IMR-90 (cell line): ENCODE measurements at regions not wholly inside any gene's neighbourhood (a gene's known extent, or its start where the extent isn't known, plus 50 kb on each side); places are given as distances from the start of the nearest gene placed in this dataset.

Source experiments
- ATAC-seq: fragments of 200-7000 bp; cut with Tn5 transposase; 2 replicates; pipeline ENCODE4 v1.9.1; 2020; ENCODE audit warnings: low read depth, mild to moderate bottlenecking, moderate library complexity
- BruUV-seq: library from RNA; stranded (reverse); fragments of 400-500 nt; replicated peaks from 2 replicates; lab custom pipeline; 2021; lab: Mats Ljungman, UMichigan
- CTCF ChIA-PET: fragments of 300-600 bp; formaldehyde crosslinking; extraction: SDS; loops from one replicate; lab custom pipeline; 2021; ENCODE audit warnings: antibody characterized with exemption; lab: Yijun Ruan, JAX
- POLR2A ChIA-PET: fragments of 300-600 bp; sonication (Branson Sonifier 250); formaldehyde crosslinking; loops from one replicate; lab custom pipeline; 2022; ENCODE audit warnings: antibody characterized with exemption; ENCODE audit not compliant: unreplicated experiment; lab: Charles Lee
- DNase-seq: peaks from one replicate; pipeline ENCODE4 v3.0.0; 2013
- H2AFZ ChIP-seq: replicated peaks from 2 replicates; pipeline ENCODE3; 2013; ENCODE audit warnings: low read length, mild to moderate bottlenecking; ENCODE audit not compliant: poor library complexity
- H2AK5ac ChIP-seq: 2 replicates; pipeline ENCODE4 v1.6.1; 2013; ENCODE audit warnings: low read depth, low read length, inconsistent platforms
- H2AK9ac ChIP-seq: replicated peaks from 2 replicates; pipeline ENCODE3; 2013; ENCODE audit warnings: mild to moderate bottlenecking, low read depth, low read length, moderate library complexity; ENCODE audit not compliant: poor library complexity
- H2BK120ac ChIP-seq: 2 replicates; pipeline ENCODE4 v1.6.1; 2013; ENCODE audit warnings: low read depth, low read length, inconsistent platforms
- H2BK15ac ChIP-seq: 3 replicates; pipeline ENCODE4 v1.6.1; 2013; ENCODE audit warnings: low read depth, low read length, inconsistent platforms
- H2BK20ac ChIP-seq: 2 replicates; pipeline ENCODE4 v1.6.1; 2013; ENCODE audit warnings: low read depth, mild to moderate bottlenecking, inconsistent platforms, low read length, moderate library complexity
- H2BK5ac ChIP-seq: 2 replicates; pipeline ENCODE4 v1.6.1; 2013; ENCODE audit warnings: mild to moderate bottlenecking, low read depth, low read length, inconsistent platforms; ENCODE audit not compliant: poor library complexity, severe bottlenecking
- H3K14ac ChIP-seq: replicated peaks from 2 replicates; pipeline ENCODE4 v1.6.1; 2013; ENCODE audit warnings: low read depth, low read length, inconsistent platforms
- H3K18ac ChIP-seq: 2 replicates; pipeline ENCODE4 v1.6.1; 2013; ENCODE audit warnings: low read depth, low read length, control low read depth
- H3K23ac ChIP-seq: 2 replicates; pipeline ENCODE4 v1.6.1; 2013; ENCODE audit warnings: low read depth, low read length, inconsistent platforms
- H3K27ac ChIP-seq: 2 replicates; pipeline ENCODE4 v1.5.1; 2013; ENCODE audit warnings: mild to moderate bottlenecking, control low read depth, low read length; ENCODE audit not compliant: insufficient read depth
- H3K27me3 ChIP-seq: 2 replicates; pipeline ENCODE4 v1.6.1; 2013; ENCODE audit warnings: low read length; ENCODE audit not compliant: control insufficient read depth, insufficient read depth
- H3K36me3 ChIP-seq: 2 replicates; pipeline ENCODE4 v1.6.1; 2013; ENCODE audit warnings: low read length, mixed read lengths; ENCODE audit not compliant: control insufficient read depth, insufficient read depth
- H3K4ac ChIP-seq: 2 replicates; pipeline ENCODE4 v1.6.1; 2013; ENCODE audit warnings: low read depth, low read length, inconsistent platforms
- H3K4me1 ChIP-seq: 2 replicates; pipeline ENCODE4 v1.6.1; 2013; ENCODE audit warnings: low read length, mixed read lengths; ENCODE audit not compliant: control insufficient read depth, insufficient read depth
- H3K4me2 ChIP-seq: 2 replicates; pipeline ENCODE4 v1.6.1; 2013; ENCODE audit warnings: low read depth, mild to moderate bottlenecking, control low read depth, low read length, moderate library complexity
- H3K4me3 ChIP-seq: 2 replicates; pipeline ENCODE4 v1.5.1; 2013; ENCODE audit warnings: low read depth, mild to moderate bottlenecking, control low read depth, low read length, moderate library complexity; ENCODE audit not compliant: insufficient read depth
- H3K56ac ChIP-seq: 2 replicates; pipeline ENCODE4 v1.6.1; 2013; ENCODE audit warnings: low read length, inconsistent platforms; ENCODE audit not compliant: insufficient read depth; ENCODE audit errors: extremely low read depth
- H3K79me1 ChIP-seq, 2 experiments: 2 replicates each; pipeline ENCODE4 v1.6.1; 2013; ENCODE audit warnings: low read length in 2 of 2, inconsistent platforms in 1 of 2, low read depth in 1 of 2
- H3K9ac ChIP-seq: 2 replicates; pipeline ENCODE4 v1.6.1; 2013; ENCODE audit warnings: low read depth, low read length, control low read depth
- H3K9me1 ChIP-seq: 2 replicates; pipeline ENCODE4 v1.6.1; 2013; ENCODE audit warnings: low read length, inconsistent platforms; ENCODE audit not compliant: insufficient read depth
- H3K9me3 ChIP-seq: 2 replicates; pipeline ENCODE4 v1.6.1; 2013; ENCODE audit warnings: low read length; ENCODE audit not compliant: control insufficient read depth, insufficient read depth
- H4K20me1 ChIP-seq: 2 replicates; pipeline ENCODE4 v1.6.1; 2013; ENCODE audit warnings: low read length, inconsistent platforms; ENCODE audit not compliant: insufficient read depth
- H4K5ac ChIP-seq: 2 replicates; pipeline ENCODE4 v1.6.1; 2013; ENCODE audit warnings: mild to moderate bottlenecking, low read depth, low read length, control low read depth
- H4K8ac ChIP-seq, 2 experiments: 2 replicates each; pipeline ENCODE4 v1.6.1; 2013; ENCODE audit warnings: low read depth in 2 of 2, low read length in 2 of 2, control low read depth in 1 of 2, inconsistent platforms in 1 of 2
- H4K91ac ChIP-seq: 2 replicates; pipeline ENCODE4 v1.6.1; 2013; ENCODE audit warnings: low read depth, low read length, inconsistent platforms; ENCODE audit not compliant: insufficient read depth
- BHLHE40 ChIP-seq: fragments of 150-350 bp; IDR thresholded peaks from 2 replicates; pipeline ENCODE4 v1.6.1; 2016; ENCODE audit warnings: mild to moderate bottlenecking, low read depth, low read length
- CEBPB ChIP-seq: IDR thresholded peaks from 2 replicates; pipeline ENCODE4 v1.6.1; 2012; ENCODE audit warnings: low read depth, low read length, improper control_type of control experiment
- CHD1 ChIP-seq: IDR thresholded peaks from 2 replicates; pipeline ENCODE4 v1.6.1; 2012; ENCODE audit warnings: low read depth, low read length, improper control_type of control experiment
- MAFK ChIP-seq: IDR thresholded peaks from 2 replicates; pipeline ENCODE4 v1.6.1; 2012; ENCODE audit warnings: low read depth, low read length, improper control_type of control experiment
- MXI1 ChIP-seq: IDR thresholded peaks from 2 replicates; pipeline ENCODE4 v1.6.1; 2012; ENCODE audit warnings: low read depth, mild to moderate bottlenecking, low read length, moderate library complexity, borderline replicate concordance
- POLR2A ChIP-seq: IDR thresholded peaks from 2 replicates; pipeline ENCODE4 v1.6.1; 2012; ENCODE audit warnings: mild to moderate bottlenecking, low read depth, low read length
- RCOR1 ChIP-seq: IDR thresholded peaks from 2 replicates; pipeline ENCODE4 v1.6.1; 2012; ENCODE audit warnings: mild to moderate bottlenecking, low read length, improper control_type of control experiment; ENCODE audit not compliant: insufficient replicate concordance
- RFX5 ChIP-seq: IDR thresholded peaks from 2 replicates; pipeline ENCODE4 v1.8.0; 2012; ENCODE audit warnings: low read depth, mild to moderate bottlenecking, low read length, moderate library complexity
- SMC3 ChIP-seq: fragments of 150-350 bp; IDR thresholded peaks from 2 replicates; pipeline ENCODE4 v1.6.1; 2016; ENCODE audit warnings: low read depth, mild to moderate bottlenecking, antibody characterized with exemption, low read length, moderate library complexity
- WGBS, 2 experiments: methylation state at CpG; one replicate each; pipeline versions ENCODE4 v1.1.5 to v1.1.7; 2013; ENCODE audit warnings: missing lambda C conversion rate in 2 of 2; ENCODE audit not compliant: insufficient read length in 1 of 2; ENCODE audit errors: extremely low coverage in 2 of 2; 5-methylcytosine and 5-hydroxymethylcytosine counted together
- dilution Hi-C: fragments of 300-500 bp; cut with HindIII; formaldehyde crosslinking; loops from one replicate; pipeline ENCODE4 v1.14.3; 2018; ENCODE audit warnings: low sequenced_read_pairs; ENCODE audit not compliant: unreplicated experiment
- in situ Hi-C: fragments of 300-500 bp; cut with MboI; formaldehyde crosslinking; loops from 3 replicates; pipeline ENCODE4 v1.14.3; 2019; ENCODE audit warnings: low sequenced_read_pairs, inconsistent platforms, mixed read lengths
- intact Hi-C: fragments of 100-400 bp; cut with micrococcal nuclease; formaldehyde crosslinking; loops from 2 replicates; pipeline ENCODE4 v1.10.0; 2022
- TF ChIP-seq, protein P1 (sequence below): fragments of 150-350 bp; IDR thresholded peaks from 2 replicates; pipeline ENCODE4 v1.6.1; 2017; ENCODE audit warnings: mild to moderate bottlenecking, antibody characterized with exemption, low read length, low read depth
- TF ChIP-seq, protein P2 (sequence below): fragments of 150-350 bp; IDR thresholded peaks from 2 replicates; pipeline ENCODE4 v1.6.1; 2016; ENCODE audit warnings: low read depth, mild to moderate bottlenecking, low read length, moderate library complexity, borderline replicate concordance

DNA sequence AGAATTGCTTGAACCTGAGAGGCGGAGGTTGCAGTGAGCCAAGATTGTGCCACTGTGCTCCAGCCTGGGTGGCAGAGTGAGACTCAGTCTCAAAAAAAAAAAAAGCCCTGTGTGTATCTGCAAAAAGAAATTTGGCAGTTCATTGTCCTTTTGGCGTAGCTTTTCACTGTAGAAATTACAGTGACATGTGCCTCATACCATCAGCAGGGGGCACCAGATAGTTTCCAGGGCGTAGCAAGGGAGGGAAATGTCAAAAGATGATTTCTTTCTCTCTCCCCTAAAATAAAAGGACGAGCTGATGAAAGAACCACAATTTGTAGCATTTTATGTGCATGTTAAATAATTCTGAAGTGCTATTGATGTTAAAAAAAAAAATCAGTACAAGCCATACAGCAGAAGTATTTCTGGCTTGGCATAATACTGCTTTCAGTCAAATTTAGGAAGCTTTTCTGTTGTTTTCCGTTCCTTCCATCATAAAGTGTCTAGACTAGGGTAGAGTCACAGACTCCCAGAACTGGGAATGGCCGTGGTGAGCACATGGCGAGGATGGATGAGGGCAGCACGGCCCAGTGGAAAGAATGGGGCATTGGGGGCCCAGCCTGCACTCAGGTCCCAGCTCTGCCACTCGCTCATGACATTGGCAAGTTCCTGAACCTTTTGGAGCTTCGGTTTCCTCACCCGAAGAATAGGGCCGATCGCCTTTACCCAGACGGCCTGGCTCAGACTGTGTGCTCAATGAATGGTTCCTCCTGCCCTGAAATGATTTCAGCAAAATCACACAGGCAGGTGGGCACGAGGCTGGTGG lies 59.8 kb upstream of the RPH3AL start (continued):
- TF ChIP-seq RCOR1 (no peak), RFX5 (no peak)

DNA sequence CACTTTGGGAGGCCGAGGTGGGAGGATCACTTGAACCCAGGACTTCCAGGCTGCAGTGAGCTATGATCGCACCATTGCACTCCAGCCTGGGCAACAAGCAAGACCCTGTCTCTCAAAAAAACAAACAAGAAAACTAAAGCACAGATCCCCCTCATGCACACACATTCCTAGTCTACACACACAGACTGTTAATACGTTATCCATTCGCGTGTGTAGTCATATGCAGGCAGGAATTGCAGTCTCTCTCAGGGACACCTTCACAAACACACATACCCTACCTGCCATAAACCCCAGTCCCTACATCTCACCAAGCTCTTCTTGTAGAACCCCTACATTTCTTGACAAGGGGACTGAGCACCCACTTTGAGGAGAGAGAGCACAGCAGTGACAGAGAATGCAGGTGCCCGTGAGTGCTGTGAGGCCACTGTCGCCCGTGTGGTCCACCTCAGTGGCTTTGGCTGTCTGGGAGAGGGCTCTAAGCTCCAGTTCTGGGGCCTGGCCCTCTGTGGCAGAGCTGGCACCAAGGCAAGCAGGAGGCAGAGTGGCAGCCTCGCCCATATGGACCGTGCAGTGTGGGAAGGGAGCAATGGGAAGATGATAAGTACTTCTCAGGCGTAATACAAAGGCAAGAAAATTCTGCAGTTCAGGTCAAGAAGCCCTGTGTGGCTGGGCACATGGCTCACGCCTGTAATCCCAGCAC lies 59.0 kb upstream of the RPH3AL start:
- peaks cover 4% of the 10 kb centered on the region for H3K4me1 ChIP-seq
- no peak overlapping the region for H3K4ac ChIP-seq
- 92% methylated on average over 10 of the region's 12 CpGs; no CpG with 5 or more reads in 1 of the 2 experiments for WGBS, 2 experiments
- no peak overlapping the region for H3K18ac ChIP-seq
- ChIA-PET CTCF (interaction anchor here (0.6 to 3.2 kb wide), 16 partner anchors 9 to 585 kb away, joined by 3 to 34 read pairs (median 4); partner anchors contain the start of gene TIMM22), POLR2A (interaction anchor here (0.6 to 1.0 kb wide), 2 partner anchors 257 to 289 kb away, joined by 3 to 5 read pairs; no protein-coding TSS in a partner anchor)
- intact Hi-C loops = loop anchor here (1.0 to 5.0 kb wide), 3 partner anchors 289 to 586 kb away; partner anchors contain the start of gene TIMM22
- TF ChIP-seq CEBPB (no peak), SMC3 (no peak), MAFK (no peak), CHD1 (no peak), POLR2A (no peak), MXI1 (no peak), RFX5 (no peak), RCOR1 (no peak), BHLHE40 (no peak)
- TF ChIP-seq, protein P1, sequence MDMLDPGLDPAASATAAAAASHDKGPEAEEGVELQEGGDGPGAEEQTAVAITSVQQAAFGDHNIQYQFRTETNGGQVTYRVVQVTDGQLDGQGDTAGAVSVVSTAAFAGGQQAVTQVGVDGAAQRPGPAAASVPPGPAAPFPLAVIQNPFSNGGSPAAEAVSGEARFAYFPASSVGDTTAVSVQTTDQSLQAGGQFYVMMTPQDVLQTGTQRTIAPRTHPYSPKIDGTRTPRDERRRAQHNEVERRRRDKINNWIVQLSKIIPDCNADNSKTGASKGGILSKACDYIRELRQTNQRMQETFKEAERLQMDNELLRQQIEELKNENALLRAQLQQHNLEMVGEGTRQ = no peak
- TF ChIP-seq, protein P2, sequence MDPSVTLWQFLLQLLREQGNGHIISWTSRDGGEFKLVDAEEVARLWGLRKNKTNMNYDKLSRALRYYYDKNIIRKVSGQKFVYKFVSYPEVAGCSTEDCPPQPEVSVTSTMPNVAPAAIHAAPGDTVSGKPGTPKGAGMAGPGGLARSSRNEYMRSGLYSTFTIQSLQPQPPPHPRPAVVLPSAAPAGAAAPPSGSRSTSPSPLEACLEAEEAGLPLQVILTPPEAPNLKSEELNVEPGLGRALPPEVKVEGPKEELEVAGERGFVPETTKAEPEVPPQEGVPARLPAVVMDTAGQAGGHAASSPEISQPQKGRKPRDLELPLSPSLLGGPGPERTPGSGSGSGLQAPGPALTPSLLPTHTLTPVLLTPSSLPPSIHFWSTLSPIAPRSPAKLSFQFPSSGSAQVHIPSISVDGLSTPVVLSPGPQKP = no peak
- H3K9me3 ChIP-seq = no peaks in the 10 kb centered on the region
- dilution Hi-C loops = no loop called here
- H2AK9ac ChIP-seq = no peak overlapping the region
- no peak overlapping the region for H3K9ac ChIP-seq
- no peaks in the 10 kb centered on the region; the same call in 1 of the 2 replicates for H3K36me3 ChIP-seq
- ATAC-seq (no peak), DNase-seq (no peak)
- H2BK120ac ChIP-seq = no peak overlapping the region
- no peak overlapping the region for H2BK15ac ChIP-seq
- no TSS peak for BruUV-seq
- peaks cover 0 to 12% of the 10 kb centered on the region in 2 experiments; a peak in 3 of 4 replicates for H3K79me1 ChIP-seq
- no peaks in the 10 kb centered on the region for H3K9me1 ChIP-seq
- H2AFZ ChIP-seq = peak overlapping the region; percentile 52
- H3K56ac ChIP-seq = no peak overlapping the region
- H4K20me1 ChIP-seq = no peaks in the 10 kb centered on the region
- H2BK20ac ChIP-seq = no peak overlapping the region
- H3K14ac ChIP-seq = no peak overlapping the region
- H2BK5ac ChIP-seq = peak overlapping the region; percentile 39
- H4K91ac ChIP-seq = no peak overlapping the region; the same call in 1 of the 2 replicates
- no peak overlapping the region for H3K4me3 ChIP-seq
- H4K5ac ChIP-seq = no peak overlapping the region
- H4K8ac ChIP-seq = no peak overlapping the region
- H2AK5ac ChIP-seq = peak overlapping the region; percentile 59; the same call in 1 of the 2 replicates
- no peak overlapping the region for H3K23ac ChIP-seq
- no peaks in the 10 kb centered on the region for H3K27me3 ChIP-seq
- H3K4me2 ChIP-seq = peak overlapping the region; percentile 93; the same call in 1 of the 2 replicates
- no peak overlapping the region for H3K27ac ChIP-seq
- in situ Hi-C loops = no loop called here
